GM23338 (cell line): ENCODE measurements at regions not wholly inside any gene's neighbourhood (a gene's known extent, or its start where the extent isn't known, plus 50 kb on each side); places are given as distances from the start of the nearest gene placed in this dataset.

ENCODE experiments used
- ATAC-seq: fragments of 200-7000 bp; cut with Tn5 transposase; 3 replicates; pipeline ENCODE4 v1.9.1; 2020
- DNase-seq: peaks from one replicate; pipeline ENCODE4 v3.0.0-alpha.2; 2015; ENCODE audit warnings: low spot score
- H2AFZ ChIP-seq: fragments of 200-600 bp; sonication (generic); 2 replicates; pipeline ENCODE4 v1.8.0; 2016; ENCODE audit warnings: antibody characterized with exemption, mild to moderate bottlenecking, moderate library complexity
- H3F3A ChIP-seq: fragments of 200-600 bp; sonication (generic); replicated peaks from 2 replicates; pipeline ENCODE4 v1.8.0; 2017; ENCODE audit warnings: antibody characterized with exemption, mixed run types, low read depth
- H3K27ac ChIP-seq: fragments of 200-600 bp; sonication (generic); 2 replicates; pipeline ENCODE4 v1.6.1; 2016; ENCODE audit warnings: low read depth
- H3K27me3 ChIP-seq: fragments of 200-600 bp; sonication (generic); 2 replicates; pipeline ENCODE4 v1.8.0; 2016; ENCODE audit warnings: mild to moderate bottlenecking, mixed run types, moderate library complexity; ENCODE audit not compliant: insufficient read depth
- H3K36me3 ChIP-seq: fragments of 200-600 bp; sonication (generic); 2 replicates; pipeline ENCODE4 v1.8.0; 2016; ENCODE audit warnings: mild to moderate bottlenecking; ENCODE audit not compliant: insufficient read depth
- H3K4me1 ChIP-seq: fragments of 200-600 bp; sonication (generic); 2 replicates; pipeline ENCODE4 v1.8.0; 2016; ENCODE audit warnings: mild to moderate bottlenecking, moderate library complexity; ENCODE audit not compliant: insufficient read depth
- H3K4me2 ChIP-seq: fragments of 200-600 bp; sonication (generic); 2 replicates; pipeline ENCODE4 v1.7.1; 2017; ENCODE audit warnings: mixed run types
- H3K4me3 ChIP-seq: fragments of 200-600 bp; sonication (generic); 2 replicates; pipeline ENCODE4 v1.6.1; 2016; ENCODE audit warnings: mixed run types
- H3K79me2 ChIP-seq: fragments of 200-600 bp; sonication (generic); replicated peaks from 2 replicates; pipeline ENCODE4 v1.8.0; 2017; ENCODE audit warnings: mild to moderate bottlenecking; ENCODE audit not compliant: insufficient read depth
- H3K9me2 ChIP-seq: fragments of 200-600 bp; sonication (generic); 2 replicates; pipeline ENCODE4 v1.8.0; 2017; ENCODE audit not compliant: insufficient read depth
- H4K20me1 ChIP-seq: fragments of 200-600 bp; sonication (generic); replicated peaks from 2 replicates; pipeline ENCODE4 v1.8.0; 2017; ENCODE audit warnings: mild to moderate bottlenecking; ENCODE audit not compliant: insufficient read depth
- H3K27ac Mint-ChIP-seq: 2 replicates; pipeline ENCODE4 v1.8.0; 2020; ENCODE audit warnings: inconsistent platforms, mild to moderate bottlenecking, moderate library complexity, mixed read lengths
- H3K27me3 Mint-ChIP-seq: 3 replicates; pipeline ENCODE4 v1.8.0; 2022; ENCODE audit warnings: low read depth, mild to moderate bottlenecking, moderate library complexity, mixed read lengths, inconsistent platforms; ENCODE audit not compliant: insufficient read depth, poor library complexity
- H3K36me3 Mint-ChIP-seq: 3 replicates; pipeline ENCODE4 v1.8.0; 2021; ENCODE audit warnings: low read depth, mild to moderate bottlenecking, inconsistent platforms, moderate library complexity, mixed read lengths
- H3K4me1 Mint-ChIP-seq: 3 replicates; pipeline ENCODE4 v1.8.0; 2020; ENCODE audit warnings: mild to moderate bottlenecking, inconsistent platforms, mixed read lengths
- H3K4me3 Mint-ChIP-seq: 3 replicates; pipeline ENCODE4 v1.8.0; 2021; ENCODE audit warnings: moderate library complexity, mild to moderate bottlenecking, inconsistent platforms, mixed read lengths
- H3K9me3 Mint-ChIP-seq: 3 replicates; pipeline ENCODE4 v1.8.0; 2020; ENCODE audit warnings: moderate library complexity, mild to moderate bottlenecking, inconsistent platforms, mixed read lengths
- CREB1 ChIP-seq: fragments of 250-450 bp; sonication (Bioruptor Pico); IDR thresholded peaks from 2 replicates; pipeline ENCODE4 v1.5.0; 2020; ENCODE audit warnings: low read depth, mild to moderate bottlenecking, moderate library complexity
- CTCF ChIP-seq, 2 experiments: fragments of 200-600 bp in 1 of 2; sonication (generic) in 1 of 2; conservative IDR thresholded peaks; 2 replicates each; pipeline versions ENCODE4 v1.5.1 to v1.6.1; 2016 to 2017; ENCODE audit warnings: antibody characterized with exemption in 2 of 2, low read depth in 2 of 2, mild to moderate bottlenecking in 2 of 2, moderate library complexity in 1 of 2
- EZH2 ChIP-seq: fragments of 200-600 bp; sonication (generic); IDR thresholded peaks from one replicate; pipeline ENCODE4 v1.8.0; 2017; ENCODE audit warnings: antibody characterized with exemption, mild to moderate bottlenecking, low read depth; ENCODE audit not compliant: unreplicated experiment
- STAT1 ChIP-seq: IDR thresholded peaks from one replicate; pipeline ENCODE4 v1.6.1; 2016; ENCODE audit warnings: antibody characterized with exemption; ENCODE audit not compliant: unreplicated experiment
- ZNF114 ChIP-seq: fragments of 250-450 bp; sonication (Bioruptor Pico); IDR thresholded peaks from 2 replicates; pipeline ENCODE4 v1.5.0; 2020; ENCODE audit warnings: mild to moderate bottlenecking, moderate library complexity
- TF ChIP-seq, protein P1 (sequence below): fragments of 250-450 bp; sonication (Bioruptor Pico); IDR thresholded peaks from 2 replicates; pipeline ENCODE4 v1.5.0; 2020; ENCODE audit warnings: mild to moderate bottlenecking, moderate library complexity
- TF ChIP-seq, protein P2 (sequence below): IDR thresholded peaks from one replicate; pipeline ENCODE4 v1.6.1; 2018; ENCODE audit warnings: antibody characterized with exemption; ENCODE audit not compliant: unreplicated experiment

- DNase-seq: no peak
- H3K27me3 Mint-ChIP-seq: peaks cover 1% of the 10 kb centered on the region
- no peak for ATAC-seq
Observed at GRCh38 chr16:76835779-76836300, 355.1 kb upstream of the MON1B start.

More at GRCh38 chr16:76835779-76836300, 355.1 kb upstream of the MON1B start:
- Histone ChIP-seq H3K27ac (no peak overlapping the region), H3K79me2 (no peaks in the 10 kb centered on the region), H4K20me1 (no peaks in the 10 kb centered on the region), H3K4me2 (no peak overlapping the region), H2AFZ (no peak overlapping the region), H3K36me3 (no peaks in the 10 kb centered on the region), H3K4me3 (no peak overlapping the region), H3K27me3 (no peaks in the 10 kb centered on the region), H3F3A (no peaks in the 10 kb centered on the region), H3K4me1 (no peaks in the 10 kb centered on the region), H3K9me2 (peaks cover 5% of the 10 kb centered on the region; the same call in 1 of the 2 replicates)
- peaks cover 69% of the 10 kb centered on the region for H3K9me3 Mint-ChIP-seq
- TF ChIP-seq ZNF114 (no peak), CTCF (conservative IDR thresholded peaks at IDR 0.05; ENCODE audit: low read depth in 2 of 2) (no peak), STAT1 (no peak), EZH2 (no peak), CREB1 (no peak)
- TF ChIP-seq, protein P1, sequence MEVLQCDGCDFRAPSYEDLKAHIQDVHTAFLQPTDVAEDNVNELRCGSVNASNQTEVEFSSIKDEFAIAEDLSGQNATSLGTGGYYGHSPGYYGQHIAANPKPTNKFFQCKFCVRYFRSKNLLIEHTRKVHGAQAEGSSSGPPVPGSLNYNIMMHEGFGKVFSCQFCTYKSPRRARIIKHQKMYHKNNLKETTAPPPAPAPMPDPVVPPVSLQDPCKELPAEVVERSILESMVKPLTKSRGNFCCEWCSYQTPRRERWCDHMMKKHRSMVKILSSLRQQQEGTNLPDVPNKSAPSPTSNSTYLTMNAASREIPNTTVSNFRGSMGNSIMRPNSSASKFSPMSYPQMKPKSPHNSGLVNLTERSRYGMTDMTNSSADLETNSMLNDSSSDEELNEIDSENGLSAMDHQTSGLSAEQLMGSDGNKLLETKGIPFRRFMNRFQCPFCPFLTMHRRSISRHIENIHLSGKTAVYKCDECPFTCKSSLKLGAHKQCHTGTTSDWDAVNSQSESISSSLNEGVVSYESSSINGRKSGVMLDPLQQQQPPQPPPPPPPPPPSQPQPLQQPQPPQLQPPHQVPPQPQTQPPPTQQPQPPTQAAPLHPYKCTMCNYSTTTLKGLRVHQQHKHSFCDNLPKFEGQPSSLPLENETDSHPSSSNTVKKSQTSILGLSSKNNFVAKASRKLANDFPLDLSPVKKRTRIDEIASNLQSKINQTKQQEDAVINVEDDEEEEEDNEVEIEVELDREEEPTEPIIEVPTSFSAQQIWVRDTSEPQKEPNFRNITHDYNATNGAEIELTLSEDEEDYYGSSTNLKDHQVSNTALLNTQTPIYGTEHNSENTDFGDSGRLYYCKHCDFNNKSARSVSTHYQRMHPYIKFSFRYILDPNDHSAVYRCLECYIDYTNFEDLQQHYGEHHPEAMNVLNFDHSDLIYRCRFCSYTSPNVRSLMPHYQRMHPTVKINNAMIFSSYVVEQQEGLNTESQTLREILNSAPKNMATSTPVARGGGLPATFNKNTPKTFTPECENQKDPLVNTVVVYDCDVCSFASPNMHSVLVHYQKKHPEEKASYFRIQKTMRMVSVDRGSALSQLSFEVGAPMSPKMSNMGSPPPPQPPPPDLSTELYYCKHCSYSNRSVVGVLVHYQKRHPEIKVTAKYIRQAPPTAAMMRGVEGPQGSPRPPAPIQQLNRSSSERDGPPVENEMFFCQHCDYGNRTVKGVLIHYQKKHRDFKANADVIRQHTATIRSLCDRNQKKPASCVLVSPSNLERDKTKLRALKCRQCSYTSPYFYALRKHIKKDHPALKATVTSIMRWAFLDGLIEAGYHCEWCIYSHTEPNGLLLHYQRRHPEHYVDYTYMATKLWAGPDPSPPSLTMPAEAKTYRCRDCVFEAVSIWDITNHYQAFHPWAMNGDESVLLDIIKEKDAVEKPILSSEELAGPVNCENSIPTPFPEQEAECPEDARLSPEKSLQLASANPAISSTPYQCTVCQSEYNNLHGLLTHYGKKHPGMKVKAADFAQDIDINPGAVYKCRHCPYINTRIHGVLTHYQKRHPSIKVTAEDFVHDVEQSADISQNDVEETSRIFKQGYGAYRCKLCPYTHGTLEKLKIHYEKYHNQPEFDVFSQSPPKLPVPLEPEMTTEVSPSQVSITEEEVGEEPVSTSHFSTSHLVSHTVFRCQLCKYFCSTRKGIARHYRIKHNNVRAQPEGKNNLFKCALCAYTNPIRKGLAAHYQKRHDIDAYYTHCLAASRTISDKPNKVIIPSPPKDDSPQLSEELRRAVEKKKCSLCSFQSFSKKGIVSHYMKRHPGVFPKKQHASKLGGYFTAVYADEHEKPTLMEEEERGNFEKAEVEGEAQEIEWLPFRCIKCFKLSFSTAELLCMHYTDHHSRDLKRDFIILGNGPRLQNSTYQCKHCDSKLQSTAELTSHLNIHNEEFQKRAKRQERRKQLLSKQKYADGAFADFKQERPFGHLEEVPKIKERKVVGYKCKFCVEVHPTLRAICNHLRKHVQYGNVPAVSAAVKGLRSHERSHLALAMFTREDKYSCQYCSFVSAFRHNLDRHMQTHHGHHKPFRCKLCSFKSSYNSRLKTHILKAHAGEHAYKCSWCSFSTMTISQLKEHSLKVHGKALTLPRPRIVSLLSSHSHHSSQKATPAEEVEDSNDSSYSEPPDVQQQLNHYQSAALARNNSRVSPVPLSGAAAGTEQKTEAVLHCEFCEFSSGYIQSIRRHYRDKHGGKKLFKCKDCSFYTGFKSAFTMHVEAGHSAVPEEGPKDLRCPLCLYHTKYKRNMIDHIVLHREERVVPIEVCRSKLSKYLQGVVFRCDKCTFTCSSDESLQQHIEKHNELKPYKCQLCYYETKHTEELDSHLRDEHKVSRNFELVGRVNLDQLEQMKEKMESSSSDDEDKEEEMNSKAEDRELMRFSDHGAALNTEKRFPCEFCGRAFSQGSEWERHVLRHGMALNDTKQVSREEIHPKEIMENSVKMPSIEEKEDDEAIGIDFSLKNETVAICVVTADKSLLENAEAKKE (CRISPR knock-in tag): no peak
- TF ChIP-seq, protein P2, sequence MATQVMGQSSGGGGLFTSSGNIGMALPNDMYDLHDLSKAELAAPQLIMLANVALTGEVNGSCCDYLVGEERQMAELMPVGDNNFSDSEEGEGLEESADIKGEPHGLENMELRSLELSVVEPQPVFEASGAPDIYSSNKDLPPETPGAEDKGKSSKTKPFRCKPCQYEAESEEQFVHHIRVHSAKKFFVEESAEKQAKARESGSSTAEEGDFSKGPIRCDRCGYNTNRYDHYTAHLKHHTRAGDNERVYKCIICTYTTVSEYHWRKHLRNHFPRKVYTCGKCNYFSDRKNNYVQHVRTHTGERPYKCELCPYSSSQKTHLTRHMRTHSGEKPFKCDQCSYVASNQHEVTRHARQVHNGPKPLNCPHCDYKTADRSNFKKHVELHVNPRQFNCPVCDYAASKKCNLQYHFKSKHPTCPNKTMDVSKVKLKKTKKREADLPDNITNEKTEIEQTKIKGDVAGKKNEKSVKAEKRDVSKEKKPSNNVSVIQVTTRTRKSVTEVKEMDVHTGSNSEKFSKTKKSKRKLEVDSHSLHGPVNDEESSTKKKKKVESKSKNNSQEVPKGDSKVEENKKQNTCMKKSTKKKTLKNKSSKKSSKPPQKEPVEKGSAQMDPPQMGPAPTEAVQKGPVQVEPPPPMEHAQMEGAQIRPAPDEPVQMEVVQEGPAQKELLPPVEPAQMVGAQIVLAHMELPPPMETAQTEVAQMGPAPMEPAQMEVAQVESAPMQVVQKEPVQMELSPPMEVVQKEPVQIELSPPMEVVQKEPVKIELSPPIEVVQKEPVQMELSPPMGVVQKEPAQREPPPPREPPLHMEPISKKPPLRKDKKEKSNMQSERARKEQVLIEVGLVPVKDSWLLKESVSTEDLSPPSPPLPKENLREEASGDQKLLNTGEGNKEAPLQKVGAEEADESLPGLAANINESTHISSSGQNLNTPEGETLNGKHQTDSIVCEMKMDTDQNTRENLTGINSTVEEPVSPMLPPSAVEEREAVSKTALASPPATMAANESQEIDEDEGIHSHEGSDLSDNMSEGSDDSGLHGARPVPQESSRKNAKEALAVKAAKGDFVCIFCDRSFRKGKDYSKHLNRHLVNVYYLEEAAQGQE: no peak
- H3K4me3 Mint-ChIP-seq: no peak overlapping the region
- H3K27ac Mint-ChIP-seq: no peak overlapping the region
- H3K4me1 Mint-ChIP-seq: no peaks in the 10 kb centered on the region
- peaks cover 4% of the 10 kb centered on the region; the same call in 1 of the 3 replicates for H3K36me3 Mint-ChIP-seq
